Panc1 (cell line): ENCODE measurements at regions not wholly inside any gene's neighbourhood (a gene's known extent, or its start where the extent isn't known, plus 50 kb on each side); places are given as distances from the start of the nearest gene placed in this dataset.

Source experiments
- ATAC-seq: fragments of 200-7000 bp; cut with Tn5 transposase; 2 replicates; pipeline ENCODE4 v1.9.1; 2020; ENCODE audit warnings: mild to moderate bottlenecking, moderate library complexity
- BruUV-seq: library from RNA; stranded (reverse); fragments of 400-500 nt; replicated peaks from 2 replicates; lab custom pipeline; 2021; lab: Mats Ljungman, UMichigan
- CTCF ChIA-PET: fragments of 300-600 bp; sonication (Branson Sonifier 250); formaldehyde crosslinking; loops from one replicate; lab custom pipeline; 2022; ENCODE audit warnings: antibody characterized with exemption; lab: Charles Lee
- POLR2A ChIA-PET: fragments of 300-600 bp; sonication (Branson Sonifier 250); formaldehyde crosslinking; loops from one replicate; lab custom pipeline; 2022; ENCODE audit warnings: antibody characterized with exemption; lab: Charles Lee
- DNase-seq: peaks from one replicate; pipeline ENCODE4 v3.0.0-alpha.2; 2010; ENCODE audit warnings: low read depth, low spot score
- H3K27ac ChIP-seq: 2 replicates; pipeline ENCODE4 v1.5.1; 2011; ENCODE audit warnings: mild to moderate bottlenecking, low read length, inconsistent platforms
- H3K27me3 ChIP-seq: fragments of 200-500 bp; sonication (Bioruptor generic); 2 replicates; pipeline ENCODE4 v1.6.0; 2014; ENCODE audit warnings: low read length, inconsistent platforms; ENCODE audit not compliant: control insufficient read depth, insufficient read depth
- H3K36me3 ChIP-seq: fragments of 200-500 bp; sonication (Bioruptor generic); 2 replicates; pipeline ENCODE4 v1.5.1; 2014; ENCODE audit warnings: inconsistent platforms, mild to moderate bottlenecking, low read length, moderate library complexity; ENCODE audit not compliant: control insufficient read depth, insufficient read depth
- H3K4me1 ChIP-seq: 2 replicates; pipeline ENCODE4 v1.5.1; 2011; ENCODE audit warnings: inconsistent platforms, mild to moderate bottlenecking, low read length, moderate library complexity; ENCODE audit not compliant: control insufficient read depth, insufficient read depth
- H3K4me3 ChIP-seq, 2 experiments: 2 replicates each; pipeline ENCODE4 v1.5.1; 2011 to 2012; ENCODE audit warnings: low read depth in 2 of 2, low read length in 2 of 2, mild to moderate bottlenecking in 2 of 2, inconsistent platforms in 1 of 2, moderate library complexity in 1 of 2
- H3K9me3 ChIP-seq: fragments of 200-500 bp; sonication (Bioruptor generic); 2 replicates; pipeline ENCODE4 v1.5.1; 2014; ENCODE audit warnings: low read depth, mild to moderate bottlenecking, inconsistent platforms, low read length, moderate library complexity; ENCODE audit not compliant: control insufficient read depth, insufficient read depth
- POLR2AphosphoS5 ChIP-seq: IDR thresholded peaks from 2 replicates; pipeline ENCODE4 v1.6.1; 2012; ENCODE audit warnings: mild to moderate bottlenecking, low read depth, low read length, moderate library complexity
- REST ChIP-seq, 2 experiments: IDR thresholded peaks; 2 replicates each; pipeline ENCODE4 v1.6.1; 2011 to 2012; ENCODE audit warnings: low read depth in 2 of 2, control low read depth in 1 of 2, low read length in 1 of 2, mild to moderate bottlenecking in 1 of 2, moderate library complexity in 1 of 2; ENCODE audit not compliant: insufficient read depth in 1 of 2
- SIN3A ChIP-seq: IDR thresholded peaks from 2 replicates; pipeline ENCODE4 v1.6.1; 2012; ENCODE audit warnings: low read depth, mild to moderate bottlenecking, low read length, moderate library complexity, borderline replicate concordance; ENCODE audit not compliant: insufficient read depth
- TCF7L2 ChIP-seq: IDR thresholded peaks from 2 replicates; pipeline ENCODE4 v1.6.1; 2011; ENCODE audit warnings: mild to moderate bottlenecking, low read depth, low read length, inconsistent platforms
- in situ Hi-C: cut with HindIII; loops from 2 replicates; pipeline ENCODE4 v1.10.0; 2016; ENCODE audit warnings: low sequenced_read_pairs, low pct_unique_long_range_greater_than_20kb
- intact Hi-C: fragments of 100-400 bp; cut with micrococcal nuclease; formaldehyde crosslinking; loops from one replicate; pipeline ENCODE4 v1.10.0; 2022; ENCODE audit not compliant: unreplicated experiment
- TF ChIP-seq, protein P1 (sequence below): fragments of 450-650 bp; IDR thresholded peaks from 2 replicates; pipeline ENCODE4 v1.5.1; 2017; ENCODE audit warnings: mild to moderate bottlenecking

DNA sequence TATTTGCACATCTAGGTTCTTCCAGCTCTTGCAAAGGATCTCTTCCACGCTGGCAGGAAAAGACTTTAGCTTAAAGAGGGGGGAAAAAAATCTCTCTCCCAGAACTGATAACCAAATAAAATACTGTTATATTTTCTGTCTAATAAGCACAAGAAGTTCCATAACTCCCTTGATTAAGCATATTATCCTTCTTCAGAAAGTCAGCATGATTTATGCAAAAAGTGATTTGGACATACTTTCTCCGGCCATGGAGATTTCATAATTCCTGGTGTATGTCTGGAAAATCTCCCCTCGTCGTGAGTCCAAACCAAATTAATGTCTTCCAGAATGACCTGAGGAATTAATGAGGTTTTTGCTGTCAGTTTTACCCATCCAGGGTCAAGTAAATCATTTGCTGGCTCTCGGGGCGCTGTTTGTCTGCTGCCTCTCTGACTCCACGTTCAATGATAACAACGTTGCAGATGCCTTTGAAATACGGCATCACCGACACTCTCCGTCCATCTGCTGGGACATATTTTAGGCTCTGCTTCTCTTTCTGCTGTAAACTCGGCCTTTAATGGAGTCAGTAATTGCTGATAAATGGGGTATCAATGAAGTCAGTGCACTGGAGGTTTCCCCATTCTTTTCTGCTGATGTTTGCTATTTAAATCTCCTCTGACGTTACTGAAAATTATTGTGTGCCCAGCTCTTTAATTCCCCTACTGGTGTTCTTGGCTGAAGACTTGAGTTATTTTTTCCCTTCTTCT is 112.9 kb downstream of the HLX start:
- no peaks in the 10 kb centered on the region for H3K9me3 ChIP-seq
- no TSS peak for BruUV-seq
- ATAC-seq (no peak), DNase-seq (no peak)
- intact Hi-C loops = no loop called here
- TF ChIP-seq REST (IDR thresholded peaks at IDR 0.05; ENCODE audit: insufficient read depth in 1 of 2, low read depth in 2 of 2, low read length in 1 of 2) (no peak), TCF7L2 (no peak), SIN3A (no peak), POLR2AphosphoS5 (no peak)
- TF ChIP-seq, protein P1, sequence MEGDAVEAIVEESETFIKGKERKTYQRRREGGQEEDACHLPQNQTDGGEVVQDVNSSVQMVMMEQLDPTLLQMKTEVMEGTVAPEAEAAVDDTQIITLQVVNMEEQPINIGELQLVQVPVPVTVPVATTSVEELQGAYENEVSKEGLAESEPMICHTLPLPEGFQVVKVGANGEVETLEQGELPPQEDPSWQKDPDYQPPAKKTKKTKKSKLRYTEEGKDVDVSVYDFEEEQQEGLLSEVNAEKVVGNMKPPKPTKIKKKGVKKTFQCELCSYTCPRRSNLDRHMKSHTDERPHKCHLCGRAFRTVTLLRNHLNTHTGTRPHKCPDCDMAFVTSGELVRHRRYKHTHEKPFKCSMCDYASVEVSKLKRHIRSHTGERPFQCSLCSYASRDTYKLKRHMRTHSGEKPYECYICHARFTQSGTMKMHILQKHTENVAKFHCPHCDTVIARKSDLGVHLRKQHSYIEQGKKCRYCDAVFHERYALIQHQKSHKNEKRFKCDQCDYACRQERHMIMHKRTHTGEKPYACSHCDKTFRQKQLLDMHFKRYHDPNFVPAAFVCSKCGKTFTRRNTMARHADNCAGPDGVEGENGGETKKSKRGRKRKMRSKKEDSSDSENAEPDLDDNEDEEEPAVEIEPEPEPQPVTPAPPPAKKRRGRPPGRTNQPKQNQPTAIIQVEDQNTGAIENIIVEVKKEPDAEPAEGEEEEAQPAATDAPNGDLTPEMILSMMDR = no peak
- no peaks in the 10 kb centered on the region for H3K36me3 ChIP-seq
- H3K27ac ChIP-seq = no peak overlapping the region
- ChIA-PET CTCF (no interaction called here), POLR2A (no interaction called here)
- H3K27me3 ChIP-seq = no peaks in the 10 kb centered on the region; the same call in 1 of the 2 replicates
- H3K4me1 ChIP-seq = no peaks in the 10 kb centered on the region
- H3K4me3 ChIP-seq = no peak overlapping the region
- in situ Hi-C loops = no loop called here

- Histone ChIP-seq H3K27ac (no peak overlapping the region), H3K4me3 (no peak overlapping the region), H3K36me3 (no peaks in the 10 kb centered on the region), H3K27me3 (no peaks in the 10 kb centered on the region; the same call in 1 of the 2 replicates), H3K4me1 (no peaks in the 10 kb centered on the region), H3K9me3 (no peaks in the 10 kb centered on the region)
- no TSS peak for BruUV-seq
- ATAC-seq (no peak), DNase-seq (no peak)
- TF ChIP-seq POLR2AphosphoS5 = no peak
- no peak for TF ChIP-seq TCF7L2
- no peak for TF ChIP-seq REST (IDR thresholded peaks at IDR 0.05; ENCODE audit: insufficient read depth in 1 of 2, low read depth in 2 of 2, low read length in 1 of 2)
- TF ChIP-seq, protein P1 = no peak
- TF ChIP-seq SIN3A = no peak
- in situ Hi-C loops (no loop called here), intact Hi-C loops (no loop called here)
- ChIA-PET POLR2A (interaction anchor here (0.6 kb wide), 2 partner anchors 36 to 1554 kb away, joined by 3 to 8 read pairs; no protein-coding TSS in a partner anchor), CTCF (no interaction called here)
These were observed 113.4 kb downstream of the HLX start for GRCh38 chr1:220992705-220993052.
